CD4-positive, alpha-beta T cell treated with Interleukin-10 for 1 hour (primary cell): ENCODE measurements at regions not wholly inside any gene's neighbourhood (a gene's known extent, or its start where the extent isn't known, plus 50 kb on each side); places are given as distances from the start of the nearest gene placed in this dataset.

Experiments
- DNase-seq: peaks from one replicate; pipeline ENCODE4 v3.0.0-alpha.2; 2020

- no peak for DNase-seq
These were observed 58.9 kb downstream of the NUDT11 start for GRCh38 chrX:51437521-51437920.

- DNase-seq: no peak
These were observed 61.3 kb downstream of the NUDT11 start for GRCh38 chrX:51435101-51435500.

GRCh38 chrX:51421972-51422597 lies 74.3 kb downstream of the NUDT11 start:
- DNase-seq: no peak

- DNase-seq: peak; percentile 55
These were observed 75.8 kb downstream of the NUDT11 start for GRCh38 chrX:51420610-51421009.

DNA sequence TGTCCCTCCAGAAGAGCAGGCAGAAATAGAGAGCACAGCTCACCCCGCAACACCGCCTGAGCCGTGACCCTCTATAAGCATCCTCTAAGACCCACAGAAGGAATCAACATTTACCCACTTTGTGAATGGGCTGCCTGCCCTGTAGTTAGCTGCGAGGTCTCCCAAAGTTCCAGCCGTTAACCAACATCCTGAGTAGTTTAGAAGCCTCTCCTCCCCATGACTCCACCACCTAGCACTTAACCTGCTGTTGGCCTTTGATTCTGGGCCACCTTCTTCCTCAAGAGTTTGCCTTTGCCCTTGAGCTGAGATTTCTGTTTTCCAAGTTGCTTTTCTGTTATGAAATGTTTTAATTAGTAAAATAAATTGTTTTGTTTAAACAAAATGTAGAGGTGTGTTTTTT lies 75.8 kb downstream of the NUDT10 start:
- DNase-seq: no peak

- no peak for DNase-seq
These were observed 75.1 kb downstream of the NUDT10 start for GRCh38 chrX:51407520-51408409.

- DNase-seq: no peak
These were observed 74.3 kb downstream of the NUDT10 start for GRCh38 chrX:51406688-51407519.

DNA sequence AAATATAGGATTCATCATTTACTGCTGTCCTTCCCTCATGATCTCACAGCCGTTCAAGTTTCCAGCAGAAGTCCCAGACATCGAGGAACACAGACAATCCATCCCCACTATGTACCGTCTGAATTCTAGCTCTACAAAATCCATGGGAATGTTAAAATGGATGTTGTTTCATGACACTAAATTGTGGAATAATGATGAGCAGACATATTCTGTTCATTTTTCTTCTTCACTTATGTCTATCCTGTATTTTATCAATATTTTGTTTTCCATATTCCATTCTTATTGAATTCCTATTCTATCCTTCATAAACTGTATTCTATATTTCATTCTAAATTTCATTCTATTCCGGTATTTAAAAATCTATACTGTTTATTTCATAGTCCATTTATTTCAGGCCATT lies 71.8 kb downstream of the NUDT10 start:
- DNase-seq: no peak

DNA sequence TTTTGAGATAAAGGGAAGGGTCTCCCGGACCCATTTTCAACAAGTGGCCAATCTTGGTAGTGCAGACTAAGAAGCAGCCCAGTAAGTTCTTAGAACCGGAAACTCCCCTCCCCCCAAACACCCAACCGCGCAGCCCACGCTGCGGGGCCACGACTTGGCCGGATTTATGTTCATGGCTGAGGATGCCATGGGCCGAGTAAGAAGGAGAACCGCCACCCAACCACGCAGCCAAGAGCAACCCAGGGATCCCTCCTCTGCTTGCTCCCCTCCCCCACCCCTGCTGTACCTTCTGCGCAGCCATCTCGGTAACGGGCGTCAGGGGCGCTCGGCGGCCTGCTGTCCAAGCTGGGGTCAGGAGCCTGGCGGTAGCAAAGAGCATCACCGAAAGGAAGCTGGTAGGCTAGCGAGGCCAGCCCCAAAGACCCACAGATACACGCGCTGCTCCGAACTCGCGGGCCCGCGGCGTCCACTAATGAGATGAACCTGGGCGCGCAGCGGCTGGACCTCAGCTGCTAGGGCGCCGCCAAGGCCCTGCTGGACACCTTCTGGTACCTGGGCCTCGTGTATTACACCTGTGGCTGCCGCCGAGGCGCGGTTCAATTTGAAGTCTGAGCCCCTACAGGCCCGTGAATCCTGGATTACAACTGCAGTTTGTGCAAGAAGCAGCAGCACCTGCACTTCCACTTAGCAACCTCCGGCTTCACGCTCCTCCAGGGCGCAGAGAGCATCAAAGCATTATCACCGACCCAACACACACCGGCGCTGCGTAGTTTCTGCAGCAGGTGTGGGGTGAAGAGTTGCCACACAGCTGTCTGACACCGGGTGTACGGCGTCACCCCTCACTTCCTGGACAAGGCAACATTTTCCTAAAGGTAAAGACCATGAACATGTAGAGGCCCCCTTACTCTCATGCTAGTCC lies 63.4 kb downstream of the NUDT10 start:
- peak; percentile 67 for DNase-seq

DNA sequence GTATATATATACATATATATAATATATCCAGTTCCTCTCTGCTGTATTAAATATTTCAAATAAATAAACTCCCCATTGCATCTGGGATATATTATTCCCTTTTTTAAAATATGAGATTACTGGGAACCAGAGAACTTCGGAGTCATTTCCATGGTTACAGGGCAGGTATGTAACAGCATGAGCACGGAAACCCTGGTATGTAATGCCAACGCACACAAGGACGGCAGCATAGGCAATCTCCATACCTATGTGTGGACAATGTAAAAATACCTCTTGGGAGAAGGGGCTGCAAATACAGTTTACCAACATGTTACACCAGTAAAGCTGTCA lies 62.8 kb downstream of the NUDT10 start:
- no peak for DNase-seq
